NT2/D1 (cell line): ENCODE measurements at regions not wholly inside any gene's neighbourhood (a gene's known extent, or its start where the extent isn't known, plus 50 kb on each side); places are given as distances from the start of the nearest gene placed in this dataset.

Source experiments
- DNase-seq: peaks from one replicate; pipeline ENCODE4 v3.0.0-alpha.2; 2011; ENCODE audit warnings: low read depth, low spot score
- H3K27me3 ChIP-seq: 2 replicates; pipeline ENCODE4 v1.6.0; 2011; ENCODE audit warnings: mild to moderate bottlenecking; ENCODE audit not compliant: insufficient read length, insufficient read depth
- H3K36me3 ChIP-seq: 2 replicates; pipeline ENCODE4 v1.6.1; 2011; ENCODE audit warnings: mild to moderate bottlenecking, low read length, mixed read lengths; ENCODE audit not compliant: insufficient read depth, insufficient read length
- H3K4me1 ChIP-seq: 2 replicates; pipeline ENCODE4 v1.5.1; 2011; ENCODE audit not compliant: insufficient read depth, insufficient read length
- H3K4me3 ChIP-seq: 2 replicates; pipeline ENCODE4 v1.5.1; 2011; ENCODE audit warnings: low read depth; ENCODE audit not compliant: insufficient read length
- H3K9ac ChIP-seq: 2 replicates; pipeline ENCODE4 v1.6.0; 2011; ENCODE audit warnings: low read depth; ENCODE audit not compliant: insufficient read length
- H3K9me3 ChIP-seq: 2 replicates; pipeline ENCODE4 v1.5.1; 2011; ENCODE audit warnings: mild to moderate bottlenecking, low read length; ENCODE audit not compliant: insufficient read depth
- SUZ12 ChIP-seq: IDR thresholded peaks from 2 replicates; pipeline ENCODE4 v1.6.1; 2011; ENCODE audit not compliant: insufficient read length, insufficient read depth; ENCODE audit errors: extremely low read depth
- YY1 ChIP-seq: IDR thresholded peaks from 2 replicates; pipeline ENCODE4 v1.6.1; 2011; ENCODE audit not compliant: insufficient read length, insufficient read depth
- ZNF274 ChIP-seq: IDR thresholded peaks from 2 replicates; pipeline ENCODE4 v1.6.1; 2011; ENCODE audit warnings: mild to moderate bottlenecking, low read depth, low read length

DNA sequence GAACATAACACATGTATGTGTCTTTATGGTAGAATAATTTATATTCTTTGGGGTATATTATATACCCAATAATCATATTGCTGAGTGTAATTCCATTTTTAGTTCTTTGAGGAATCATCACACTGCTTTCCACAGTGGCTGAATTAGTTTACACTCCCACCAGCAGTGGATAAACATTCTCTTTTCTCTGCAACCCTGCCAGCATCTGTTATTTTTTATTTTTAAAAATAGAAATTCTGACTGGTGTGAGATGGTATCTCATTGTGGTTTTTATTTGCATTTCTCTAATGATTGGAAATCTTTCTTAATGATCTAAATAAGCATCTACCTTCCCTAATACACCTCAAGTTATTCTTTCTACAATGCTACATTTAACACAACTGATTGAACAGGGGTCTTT lies 346.2 kb upstream of the LYPLAL1 start:
- no peaks in the 10 kb centered on the region for H3K9me3 ChIP-seq
- no peaks in the 10 kb centered on the region for H3K4me1 ChIP-seq
- no peaks in the 10 kb centered on the region for H3K36me3 ChIP-seq
- H3K9ac ChIP-seq = no peak overlapping the region
- TF ChIP-seq ZNF274 (no peak), SUZ12 (no peak), YY1 (no peak)
- no peak for DNase-seq
- H3K4me3 ChIP-seq = no peak overlapping the region
- no peaks in the 10 kb centered on the region for H3K27me3 ChIP-seq

- DNase-seq = no peak
- Histone ChIP-seq H3K9me3 (no peaks in the 10 kb centered on the region), H3K4me1 (no peaks in the 10 kb centered on the region), H3K27me3 (no peaks in the 10 kb centered on the region), H3K4me3 (no peak overlapping the region), H3K36me3 (no peaks in the 10 kb centered on the region), H3K9ac (no peak overlapping the region)
- TF ChIP-seq SUZ12 (no peak), ZNF274 (no peak), YY1 (no peak)
Observed at GRCh38 chr1:218828125-218828650, 345.5 kb upstream of the LYPLAL1 start.

GRCh38 chr1:218829097-218829496 lies 344.6 kb upstream of the LYPLAL1 start:
- no peak for TF ChIP-seq SUZ12
- no peak for TF ChIP-seq YY1
- no peak for TF ChIP-seq ZNF274
- H3K4me3 ChIP-seq = no peak overlapping the region
- no peak overlapping the region for H3K9ac ChIP-seq
- no peaks in the 10 kb centered on the region for H3K36me3 ChIP-seq
- no peaks in the 10 kb centered on the region for H3K27me3 ChIP-seq
- DNase-seq = peak; percentile 6
- no peaks in the 10 kb centered on the region for H3K9me3 ChIP-seq
- no peaks in the 10 kb centered on the region for H3K4me1 ChIP-seq

GRCh38 chr1:218835609-218836008 lies 338.1 kb upstream of the LYPLAL1 start:
- H3K4me3 ChIP-seq = no peak overlapping the region
- DNase-seq = no peak
- no peak overlapping the region for H3K9ac ChIP-seq
- no peaks in the 10 kb centered on the region for H3K9me3 ChIP-seq
- H3K4me1 ChIP-seq = no peaks in the 10 kb centered on the region
- no peaks in the 10 kb centered on the region for H3K36me3 ChIP-seq
- no peak for TF ChIP-seq ZNF274
- no peak for TF ChIP-seq YY1
- TF ChIP-seq SUZ12 = no peak
- H3K27me3 ChIP-seq = no peaks in the 10 kb centered on the region

GRCh38 chr1:218836264-218836663 lies 337.4 kb upstream of the LYPLAL1 start:
- Histone ChIP-seq H3K4me1 (no peaks in the 10 kb centered on the region), H3K9me3 (no peaks in the 10 kb centered on the region), H3K36me3 (no peaks in the 10 kb centered on the region), H3K4me3 (no peak overlapping the region), H3K9ac (no peak overlapping the region), H3K27me3 (no peaks in the 10 kb centered on the region)
- TF ChIP-seq ZNF274 (no peak), YY1 (no peak), SUZ12 (no peak)
- no peak for DNase-seq

- H3K27me3 ChIP-seq = no peaks in the 10 kb centered on the region
- H3K4me1 ChIP-seq = no peaks in the 10 kb centered on the region
- no peaks in the 10 kb centered on the region for H3K36me3 ChIP-seq
- DNase-seq = no peak
- TF ChIP-seq YY1 (no peak), SUZ12 (no peak)
- H3K4me3 ChIP-seq = no peak overlapping the region
- H3K9me3 ChIP-seq = no peaks in the 10 kb centered on the region
- no peak overlapping the region for H3K9ac ChIP-seq
Observed at GRCh38 chr1:218837051-218837450, 336.6 kb upstream of the LYPLAL1 start.

- Histone ChIP-seq H3K4me3 (no peak overlapping the region), H3K9me3 (peaks cover 5% of the 10 kb centered on the region; the same call in 1 of the 2 replicates), H3K4me1 (no peaks in the 10 kb centered on the region), H3K36me3 (no peaks in the 10 kb centered on the region), H3K9ac (no peak overlapping the region), H3K27me3 (no peaks in the 10 kb centered on the region)
- DNase-seq = no peak
- TF ChIP-seq SUZ12 (no peak), YY1 (no peak), ZNF274 (no peak)
Observed at GRCh38 chr1:218845589-218845988, 328.1 kb upstream of the LYPLAL1 start.

GRCh38 chr1:218846181-218846580 lies 327.5 kb upstream of the LYPLAL1 start:
- TF ChIP-seq SUZ12 (no peak), YY1 (no peak), ZNF274 (no peak)
- H3K9ac ChIP-seq = no peak overlapping the region
- H3K4me3 ChIP-seq = no peak overlapping the region
- no peaks in the 10 kb centered on the region for H3K27me3 ChIP-seq
- no peaks in the 10 kb centered on the region for H3K4me1 ChIP-seq
- DNase-seq = no peak
- peaks cover 5% of the 10 kb centered on the region; the same call in 1 of the 2 replicates for H3K9me3 ChIP-seq
- H3K36me3 ChIP-seq = no peaks in the 10 kb centered on the region
